HepG2 (cell line): ENCODE measurements at regions not wholly inside any gene's neighbourhood (a gene's known extent, or its start where the extent isn't known, plus 50 kb on each side); places are given as distances from the start of the nearest gene placed in this dataset.

Experiments used
- ATAC-seq: fragments of 200-7000 bp; cut with Tn5 transposase; 3 replicates; pipeline ENCODE4 v1.9.1; 2020; ENCODE audit warnings: mild to moderate bottlenecking, moderate library complexity
- BruUV-seq: library from RNA; stranded (reverse); fragments of 400-500 nt; replicated peaks from 2 replicates; lab custom pipeline; 2021; lab: Mats Ljungman, UMichigan
- CTCF ChIA-PET: fragments of 300-600 bp; formaldehyde crosslinking; extraction: SDS; loops from one replicate; lab custom pipeline; 2021; ENCODE audit warnings: low total read pairs, inconsistent platforms, low intra/inter-chr PET ratio; lab: Yijun Ruan, JAX
- POLR2A ChIA-PET: fragments of 350-600 bp; sonication (Branson Sonifier 250); formaldehyde crosslinking; loops from one replicate; lab custom pipeline; 2020; ENCODE audit warnings: antibody characterized with exemption, inconsistent platforms; lab: Yijun Ruan, JAX
- DNase-seq: peaks from one replicate; pipeline ENCODE4 v3.0.0-alpha.2; 2015; ENCODE audit warnings: low spot score
- FAIRE-seq: peaks from 3 replicates; lab custom pipeline; 2011; peaks lifted over from hg19 to GRCh38; lab: Jason Lieb, UNC
- H2AFZ ChIP-seq: one replicate; pipeline ENCODE4 v1.6.1; 2011; ENCODE audit warnings: low read length, inconsistent platforms
- H3K27ac ChIP-seq: fragments of 300-600 bp; 3 replicates; pipeline ENCODE4 v1.8.0; 2011; ENCODE audit warnings: mixed run types, mild to moderate bottlenecking, mixed read lengths, low read length, inconsistent platforms; ENCODE audit not compliant: insufficient read depth; ENCODE audit errors: extremely low read length
- H3K27me3 ChIP-seq, 2 experiments: fragments of 200-600 bp in 1 of 2; 2 replicates in 1 of 2; 3 replicates in 1 of 2; pipeline versions ENCODE4 v1.6.0 to v1.8.0; 2011; ENCODE audit warnings: low read length in 2 of 2, mild to moderate bottlenecking in 2 of 2, moderate library complexity in 2 of 2, inconsistent platforms in 1 of 2; ENCODE audit not compliant: insufficient read depth in 2 of 2, control insufficient read depth in 1 of 2
- H3K36me3 ChIP-seq, 2 experiments: fragments of 200-600 bp in 1 of 2; replicated peaks in 1 of 2; 2 replicates in 1 of 2; 3 replicates in 1 of 2; pipeline versions ENCODE4 v1.5.1 to v1.8.0; 2011; ENCODE audit warnings: low read length in 2 of 2, inconsistent platforms in 1 of 2; ENCODE audit not compliant: insufficient read depth in 2 of 2, control insufficient read depth in 1 of 2
- H3K4me1 ChIP-seq: 2 replicates; pipeline ENCODE4 v1.5.1; 2012; ENCODE audit warnings: low read length, inconsistent platforms; ENCODE audit not compliant: insufficient read depth
- H3K4me2 ChIP-seq: 2 replicates; pipeline ENCODE4 v1.6.0; 2011; ENCODE audit warnings: low read depth, low read length, inconsistent platforms
- H3K4me3 ChIP-seq, 3 experiments: fragments of 200-600 bp in 1 of 3; sonication (generic), shearing (Covaris generic) in 1 of 3; replicated peaks in 1 of 3; 2 replicates each; pipeline ENCODE4 v1.5.1; 2011 to 2016; ENCODE audit warnings: low read length in 3 of 3, inconsistent platforms in 2 of 3, low read depth in 2 of 3, mild to moderate bottlenecking in 2 of 3, control low read depth in 1 of 3, mixed read lengths in 1 of 3; ENCODE audit not compliant: insufficient read depth in 1 of 3
- H3K79me2 ChIP-seq: one replicate; pipeline ENCODE4 v1.6.1; 2011; ENCODE audit warnings: low read length, inconsistent platforms; ENCODE audit not compliant: insufficient read depth
- H3K9ac ChIP-seq: 2 replicates; pipeline ENCODE4 v1.6.0; 2011; ENCODE audit warnings: mild to moderate bottlenecking, low read depth, low read length, inconsistent platforms; ENCODE audit not compliant: insufficient read depth
- H3K9me3 ChIP-seq: 2 replicates; pipeline ENCODE4 v1.5.1; 2012; ENCODE audit warnings: mild to moderate bottlenecking, low read length
- H4K20me1 ChIP-seq: 2 replicates; pipeline ENCODE4 v1.6.0; 2011; ENCODE audit warnings: inconsistent platforms, mild to moderate bottlenecking, low read length, moderate library complexity; ENCODE audit not compliant: insufficient read depth
- CHCHD3 ChIP-seq: sonication (generic); formaldehyde crosslinking; IDR thresholded peaks from 2 replicates; pipeline ENCODE4 v1.8.0; 2022; ENCODE audit warnings: mild to moderate bottlenecking, missing genetic modification reagents, moderate library complexity
- CHD2 ChIP-seq: IDR thresholded peaks from 2 replicates; pipeline ENCODE4 v1.6.1; 2011; ENCODE audit warnings: low read depth, low read length, improper control_type of control experiment
- FOXK1 ChIP-seq: sonication (generic); formaldehyde crosslinking; IDR thresholded peaks from 2 replicates; pipeline ENCODE4 v1.4.0; 2020; ENCODE audit warnings: low read depth, missing genetic modification reagents, borderline replicate concordance
- GATA4 ChIP-seq: sonication (generic); IDR thresholded peaks from 2 replicates; pipeline ENCODE4 v1.6.1; 2016; ENCODE audit warnings: antibody characterized with exemption, low read depth, borderline replicate concordance
- PCBP2 ChIP-seq: fragments of 200-400 bp; formaldehyde crosslinking; optimal IDR thresholded peaks from 2 replicates; pipeline ENCODE3; 2018; ENCODE audit warnings: low read length, low read depth; ENCODE audit not compliant: poor library complexity, severe bottlenecking
- SAFB2 ChIP-seq: sonication (generic); formaldehyde crosslinking; IDR thresholded peaks from 2 replicates; pipeline ENCODE4 v1.5.1; 2020; ENCODE audit warnings: missing genetic modification reagents, low read depth, mild to moderate bottlenecking, borderline replicate concordance
- SMARCE1 ChIP-seq: fragments of 450-650 bp; IDR thresholded peaks from 2 replicates; pipeline ENCODE4 v1.6.1; 2017; ENCODE audit warnings: borderline replicate concordance
- TAF1 ChIP-seq: sonication (generic); formaldehyde crosslinking; IDR thresholded peaks from 2 replicates; pipeline ENCODE4 v1.4.0; 2020; ENCODE audit warnings: missing genetic modification reagents
- ZBTB1 ChIP-seq: sonication (generic); formaldehyde crosslinking; IDR thresholded peaks from 2 replicates; pipeline ENCODE4 v1.4.0; 2020; ENCODE audit warnings: missing genetic modification reagents, borderline replicate concordance
- ZFP62 ChIP-seq: sonication (generic); formaldehyde crosslinking; IDR thresholded peaks from 2 replicates; pipeline ENCODE4 v1.4.0; 2020; ENCODE audit warnings: missing genetic modification reagents
- ZNF251 ChIP-seq: sonication (generic); formaldehyde crosslinking; IDR thresholded peaks from 2 replicates; pipeline ENCODE4 v1.9.0; 2021; ENCODE audit warnings: mild to moderate bottlenecking, missing genetic modification reagents
- ZNF496 ChIP-seq: sonication (generic); formaldehyde crosslinking; IDR thresholded peaks from 2 replicates; pipeline ENCODE4 v1.8.1; 2023; ENCODE audit warnings: mild to moderate bottlenecking, moderate library complexity, missing genetic modification reagents; ENCODE audit not compliant: insufficient replicate concordance
- ZNF772 ChIP-seq: sonication (generic); formaldehyde crosslinking; IDR thresholded peaks from 2 replicates; pipeline ENCODE4 v1.5.0; 2020; ENCODE audit warnings: mild to moderate bottlenecking, missing genetic modification reagents
- ZNF777 ChIP-seq: sonication (generic); formaldehyde crosslinking; IDR thresholded peaks from 2 replicates; pipeline ENCODE4 v1.4.0; 2020; ENCODE audit warnings: missing genetic modification reagents
- WGBS: methylation state at CpG from one replicate; pipeline ENCODE4 v1.1.6; 2017; ENCODE audit warnings: low lambda C conversion rate; 5-methylcytosine and 5-hydroxymethylcytosine counted together
- in situ Hi-C: cut with HindIII; loops from 2 replicates; pipeline ENCODE4 v1.10.0; 2017; ENCODE audit warnings: low pct_unique_long_range_greater_than_20kb; ENCODE audit not compliant: extremely low pct_ligation_motif_present
- intact Hi-C: fragments of 100-400 bp; cut with micrococcal nuclease; formaldehyde crosslinking; loops from one replicate; pipeline ENCODE4 v1.10.0; 2022; ENCODE audit not compliant: unreplicated experiment
- TF ChIP-seq, protein P1 (sequence below): sonication (generic); formaldehyde crosslinking; IDR thresholded peaks from 2 replicates; pipeline ENCODE4 v1.8.0; 2022; ENCODE audit warnings: missing genetic modification reagents, mild to moderate bottlenecking, borderline replicate concordance
- TF ChIP-seq, protein P2 (sequence below): sonication (generic); formaldehyde crosslinking; conservative IDR thresholded peaks from 2 replicates; pipeline ENCODE4 v1.4.0; 2020; ENCODE audit warnings: missing genetic modification reagents
- TF ChIP-seq, protein P3 (sequence below): sonication (generic); formaldehyde crosslinking; conservative IDR thresholded peaks from 2 replicates; pipeline ENCODE4 v1.5.0; 2020; ENCODE audit warnings: missing genetic modification reagents
- TF ChIP-seq, protein P4 (sequence below): sonication (generic); formaldehyde crosslinking; IDR thresholded peaks from 2 replicates; pipeline ENCODE4 v1.4.0; 2020; ENCODE audit warnings: missing genetic modification reagents, mild to moderate bottlenecking, borderline replicate concordance

DNA sequence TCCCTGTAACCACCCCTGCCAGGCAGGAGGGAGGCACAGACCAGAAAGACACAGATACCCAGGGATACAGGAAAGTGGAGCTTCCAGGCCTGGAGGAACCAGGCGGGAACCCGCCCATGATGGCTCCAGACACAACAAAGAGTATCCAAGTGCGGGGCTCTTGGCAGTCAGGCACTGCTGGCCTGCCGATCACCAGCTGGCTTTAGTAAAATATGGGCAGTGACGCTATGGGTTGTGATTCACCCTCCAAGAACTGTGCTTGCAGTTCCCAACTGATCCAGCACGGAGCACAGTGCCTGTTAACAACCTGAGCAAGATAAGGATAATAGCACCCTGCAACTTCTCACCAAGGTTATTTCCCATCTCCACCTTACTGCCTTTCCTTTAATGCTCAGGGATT is 463.3 kb downstream of the IRX1 start:
- no peak for ATAC-seq
- H3K9ac ChIP-seq, result no peak overlapping the region
- ChIA-PET POLR2A (no interaction called here), CTCF (no interaction called here)
- no peak overlapping the region for H3K4me3 ChIP-seq
- peaks cover 78% of the 10 kb centered on the region for H3K9me3 ChIP-seq
- H2AFZ ChIP-seq, result no peak overlapping the region
- in situ Hi-C loops, result no loop called here
- H4K20me1 ChIP-seq, result no peaks in the 10 kb centered on the region
- no peaks in the 10 kb centered on the region for H3K79me2 ChIP-seq
- no peak for TF ChIP-seq SAFB2 (CRISPR knock-in tag)
- TF ChIP-seq ZNF496, result no peak
- no peak for TF ChIP-seq ZBTB1 (CRISPR knock-in tag)
- TF ChIP-seq ZNF251 (CRISPR knock-in tag), result no peak
- TF ChIP-seq ZNF777 (CRISPR knock-in tag), result no peak
- TF ChIP-seq GATA4, result no peak
- TF ChIP-seq, protein P1, sequence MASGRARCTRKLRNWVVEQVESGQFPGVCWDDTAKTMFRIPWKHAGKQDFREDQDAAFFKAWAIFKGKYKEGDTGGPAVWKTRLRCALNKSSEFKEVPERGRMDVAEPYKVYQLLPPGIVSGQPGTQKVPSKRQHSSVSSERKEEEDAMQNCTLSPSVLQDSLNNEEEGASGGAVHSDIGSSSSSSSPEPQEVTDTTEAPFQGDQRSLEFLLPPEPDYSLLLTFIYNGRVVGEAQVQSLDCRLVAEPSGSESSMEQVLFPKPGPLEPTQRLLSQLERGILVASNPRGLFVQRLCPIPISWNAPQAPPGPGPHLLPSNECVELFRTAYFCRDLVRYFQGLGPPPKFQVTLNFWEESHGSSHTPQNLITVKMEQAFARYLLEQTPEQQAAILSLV (CRISPR knock-in tag), result no peak
- TF ChIP-seq, protein P2, sequence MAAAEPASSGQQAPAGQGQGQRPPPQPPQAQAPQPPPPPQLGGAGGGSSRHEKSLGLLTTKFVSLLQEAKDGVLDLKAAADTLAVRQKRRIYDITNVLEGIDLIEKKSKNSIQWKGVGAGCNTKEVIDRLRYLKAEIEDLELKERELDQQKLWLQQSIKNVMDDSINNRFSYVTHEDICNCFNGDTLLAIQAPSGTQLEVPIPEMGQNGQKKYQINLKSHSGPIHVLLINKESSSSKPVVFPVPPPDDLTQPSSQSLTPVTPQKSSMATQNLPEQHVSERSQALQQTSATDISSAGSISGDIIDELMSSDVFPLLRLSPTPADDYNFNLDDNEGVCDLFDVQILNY (CRISPR knock-in tag), result no peak
- TF ChIP-seq CHD2, result no peak
- no peak for TF ChIP-seq CHCHD3 (CRISPR knock-in tag)
- TF ChIP-seq PCBP2, result no peak
- no peak for TF ChIP-seq FOXK1 (CRISPR knock-in tag)
- TF ChIP-seq ZFP62 (CRISPR knock-in tag), result no peak
- TF ChIP-seq SMARCE1, result no peak
- no peak for TF ChIP-seq TAF1 (CRISPR knock-in tag)
- TF ChIP-seq, protein P3, sequence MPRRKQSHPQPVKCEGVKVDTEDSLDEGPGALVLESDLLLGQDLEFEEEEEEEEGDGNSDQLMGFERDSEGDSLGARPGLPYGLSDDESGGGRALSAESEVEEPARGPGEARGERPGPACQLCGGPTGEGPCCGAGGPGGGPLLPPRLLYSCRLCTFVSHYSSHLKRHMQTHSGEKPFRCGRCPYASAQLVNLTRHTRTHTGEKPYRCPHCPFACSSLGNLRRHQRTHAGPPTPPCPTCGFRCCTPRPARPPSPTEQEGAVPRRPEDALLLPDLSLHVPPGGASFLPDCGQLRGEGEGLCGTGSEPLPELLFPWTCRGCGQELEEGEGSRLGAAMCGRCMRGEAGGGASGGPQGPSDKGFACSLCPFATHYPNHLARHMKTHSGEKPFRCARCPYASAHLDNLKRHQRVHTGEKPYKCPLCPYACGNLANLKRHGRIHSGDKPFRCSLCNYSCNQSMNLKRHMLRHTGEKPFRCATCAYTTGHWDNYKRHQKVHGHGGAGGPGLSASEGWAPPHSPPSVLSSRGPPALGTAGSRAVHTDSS (CRISPR knock-in tag), result no peak
- TF ChIP-seq ZNF772 (CRISPR knock-in tag), result no peak
- TF ChIP-seq, protein P4, sequence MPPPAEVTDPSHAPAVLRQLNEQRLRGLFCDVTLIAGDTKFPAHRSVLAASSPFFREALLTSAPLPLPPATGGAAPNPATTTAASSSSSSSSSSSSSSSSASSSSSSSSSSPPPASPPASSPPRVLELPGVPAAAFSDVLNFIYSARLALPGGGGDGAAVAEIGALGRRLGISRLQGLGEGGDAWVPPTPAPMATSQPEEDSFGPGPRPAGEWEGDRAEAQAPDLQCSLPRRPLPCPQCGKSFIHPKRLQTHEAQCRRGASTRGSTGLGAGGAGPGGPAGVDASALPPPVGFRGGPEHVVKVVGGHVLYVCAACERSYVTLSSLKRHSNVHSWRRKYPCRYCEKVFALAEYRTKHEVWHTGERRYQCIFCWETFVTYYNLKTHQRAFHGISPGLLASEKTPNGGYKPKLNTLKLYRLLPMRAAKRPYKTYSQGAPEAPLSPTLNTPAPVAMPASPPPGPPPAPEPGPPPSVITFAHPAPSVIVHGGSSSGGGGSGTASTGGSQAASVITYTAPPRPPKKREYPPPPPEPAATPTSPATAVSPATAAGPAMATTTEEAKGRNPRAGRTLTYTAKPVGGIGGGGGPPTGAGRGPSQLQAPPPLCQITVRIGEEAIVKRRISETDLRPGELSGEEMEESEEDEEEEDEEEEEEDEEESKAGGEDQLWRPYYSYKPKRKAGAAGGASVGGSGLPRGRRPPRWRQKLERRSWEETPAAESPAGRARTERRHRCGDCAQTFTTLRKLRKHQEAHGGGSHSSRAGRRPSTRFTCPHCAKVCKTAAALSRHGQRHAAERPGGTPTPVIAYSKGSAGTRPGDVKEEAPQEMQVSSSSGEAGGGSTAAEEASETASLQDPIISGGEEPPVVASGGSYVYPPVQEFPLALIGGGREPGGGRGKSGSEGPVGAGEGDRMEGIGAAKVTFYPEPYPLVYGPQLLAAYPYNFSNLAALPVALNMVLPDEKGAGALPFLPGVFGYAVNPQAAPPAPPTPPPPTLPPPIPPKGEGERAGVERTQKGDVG (CRISPR knock-in tag), result no peak
- DNase-seq, result no peak
- no peaks in the 10 kb centered on the region for H3K27me3 ChIP-seq
- no peak overlapping the region for H3K4me2 ChIP-seq
- H3K27ac ChIP-seq, result no peak overlapping the region
- no peak for FAIRE-seq
- no TSS peak for BruUV-seq
- H3K36me3 ChIP-seq, result no peaks in the 10 kb centered on the region
- 10% methylated on average over 4 of the region's 6 CpGs for WGBS
- intact Hi-C loops, result no loop called here
- no peaks in the 10 kb centered on the region for H3K4me1 ChIP-seq
